ENCODE measurements at regions not wholly inside any gene's neighbourhood (a gene's known extent, or its start where the extent isn't known, plus 50 kb on each side); places are given as distances from the start of the nearest gene placed in this dataset.

DNA sequence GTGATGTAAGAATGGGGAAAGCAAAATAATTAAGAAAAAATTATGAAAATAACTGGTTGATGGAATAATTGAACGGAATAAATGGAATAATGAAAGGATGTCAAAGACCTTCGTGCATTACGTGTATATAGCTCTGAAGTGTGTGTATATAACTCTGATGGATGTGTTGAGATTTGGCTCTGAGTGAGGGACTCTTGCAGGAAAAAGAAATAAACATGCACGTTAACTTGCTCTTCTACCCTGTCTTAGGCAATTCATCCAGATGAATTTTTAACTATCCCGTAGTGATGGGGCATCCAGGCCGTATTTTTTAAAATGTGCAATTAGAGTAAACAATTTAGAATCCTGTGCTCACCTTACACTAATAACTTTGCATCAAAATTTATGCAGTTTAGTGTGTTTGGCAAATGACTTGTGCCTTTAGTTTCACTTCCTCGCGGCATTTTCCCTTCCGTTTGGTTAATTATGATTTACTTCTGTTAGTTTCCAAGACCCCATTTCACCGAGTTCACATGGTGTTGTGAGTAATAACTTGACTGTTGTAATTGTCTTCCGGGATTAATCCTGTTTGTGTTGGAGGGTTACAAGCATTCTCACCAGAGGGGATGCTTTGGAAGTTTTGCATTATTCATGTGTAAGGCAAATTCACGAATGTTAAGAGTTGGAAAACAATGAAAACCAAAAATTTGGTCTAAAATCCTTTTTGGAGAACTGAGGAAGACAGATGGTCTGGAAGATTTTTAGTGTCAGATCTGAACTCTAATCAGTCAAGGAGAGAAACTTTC lies 256.5 kb upstream of the FAT1 start:
- DNase-seq, result no peak
- Histone ChIP-seq H3K27me3 (ENCODE audit: insufficient read depth in 3 of 3, low read length in 2 of 3) (no peaks in the 10 kb centered on the region), H3K4me3 (no peak overlapping the region), H3K27ac (no peak overlapping the region), H3K9me3 (no peaks in the 10 kb centered on the region), H3K4me1 (no peaks in the 10 kb centered on the region), H3K36me3 (ENCODE audit: insufficient read depth in 1 of 2, low read depth in 1 of 2) (no peaks in the 10 kb centered on the region)
- no peak for TF ChIP-seq CTCF (IDR thresholded peaks at IDR 0.05)
- intact Hi-C loops (cut with DNase I), result no loop called here
- ATAC-seq, result no peak
- 59 to 63% (median 61%) methylated on average over 12 of the region's 12 CpGs for WGBS, 3 donors

DNA sequence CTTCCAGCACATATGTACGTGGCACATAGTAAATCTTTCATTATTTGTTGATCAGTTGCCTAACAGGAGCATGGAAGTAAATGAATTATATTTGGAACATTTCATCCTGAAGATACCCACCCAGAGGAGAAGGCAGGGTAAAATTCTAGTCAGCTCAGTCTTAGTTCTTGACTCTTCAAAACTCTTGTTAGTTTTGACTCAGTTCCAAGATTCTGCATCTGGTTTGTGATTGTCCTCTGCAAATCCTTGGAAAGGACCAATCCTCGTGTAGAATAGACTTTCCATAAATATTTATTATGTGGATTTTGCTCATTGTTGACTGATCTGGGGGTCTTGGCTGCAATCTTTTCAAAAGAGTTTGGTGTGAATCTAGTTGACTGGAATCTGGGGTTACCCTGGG lies 257.5 kb upstream of the FAT1 start:
- Histone ChIP-seq H3K9me3 (no peaks in the 10 kb centered on the region), H3K27me3 (ENCODE audit: insufficient read depth in 3 of 3, low read length in 2 of 3) (no peaks in the 10 kb centered on the region), H3K36me3 (ENCODE audit: insufficient read depth in 1 of 2, low read depth in 1 of 2) (no peaks in the 10 kb centered on the region), H3K27ac (no peak overlapping the region), H3K4me1 (no peaks in the 10 kb centered on the region), H3K4me3 (no peak overlapping the region)
- TF ChIP-seq CTCF (IDR thresholded peaks at IDR 0.05), result no peak
- no peak for DNase-seq
- WGBS, 3 donors, result 42 to 48% (median 44%) methylated on average over 2 of the region's 2 CpGs
- no peak for ATAC-seq
- intact Hi-C loops (cut with DNase I), result no loop called here

GRCh38 chr4:186982160-186982559 lies 258.5 kb upstream of the FAT1 start:
- 89 to 92% (median 89%) methylated on average over 7 of the region's 7 CpGs for WGBS, 3 donors
- intact Hi-C loops (cut with DNase I), result no loop called here
- no peak for DNase-seq

DNA sequence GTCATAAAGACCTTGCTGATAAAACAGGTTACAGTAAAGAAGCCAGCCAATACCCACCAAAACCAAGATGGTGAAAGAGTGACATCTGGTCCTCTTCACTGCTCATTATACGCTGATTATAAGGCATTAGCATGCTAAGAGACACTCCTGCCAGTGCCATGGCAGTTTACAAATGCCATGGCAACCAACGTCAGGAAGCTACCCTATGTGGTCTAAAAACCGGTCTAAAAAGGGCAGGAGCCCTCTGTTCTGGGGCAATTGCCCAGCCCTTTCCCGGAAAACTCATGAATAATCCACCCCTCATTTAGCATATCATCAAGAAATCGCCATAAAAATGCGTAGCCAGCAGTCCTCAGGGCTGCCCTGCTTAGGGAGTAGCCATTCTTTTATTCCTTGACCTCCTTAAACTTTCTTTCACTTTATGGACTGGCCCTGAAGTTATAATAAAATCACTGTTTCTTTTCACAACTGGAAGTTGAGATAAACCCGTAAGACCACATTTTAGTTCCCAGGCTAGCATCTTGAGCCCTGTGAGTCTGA lies 260.5 kb upstream of the FAT1 start:
- H3K27me3 ChIP-seq (ENCODE audit: insufficient read depth in 3 of 3, low read length in 2 of 3), result no peaks in the 10 kb centered on the region
- intact Hi-C loops (cut with DNase I), result no loop called here
- no peaks in the 10 kb centered on the region for H3K9me3 ChIP-seq
- H3K4me3 ChIP-seq, result no peak overlapping the region
- TF ChIP-seq CTCF (IDR thresholded peaks at IDR 0.05), result no peak
- H3K4me1 ChIP-seq, result no peaks in the 10 kb centered on the region
- no peak for ATAC-seq
- no peaks in the 10 kb centered on the region for H3K36me3 ChIP-seq (ENCODE audit: insufficient read depth in 1 of 2, low read depth in 1 of 2)
- no peak overlapping the region for H3K27ac ChIP-seq
- 72 to 84% (median 80%) methylated on average over 7 of the region's 7 CpGs for WGBS, 3 donors
- no peak for DNase-seq

More at GRCh38 chr4:186982160-186982559, 258.5 kb upstream of the FAT1 start:
- TF ChIP-seq CTCF (IDR thresholded peaks at IDR 0.05), result no peak
- Histone ChIP-seq H3K27me3 (ENCODE audit: insufficient read depth in 3 of 3, low read length in 2 of 3) (no peaks in the 10 kb centered on the region), H3K27ac (no peak overlapping the region), H3K9me3 (no peaks in the 10 kb centered on the region), H3K4me3 (no peak overlapping the region), H3K4me1 (no peaks in the 10 kb centered on the region), H3K36me3 (ENCODE audit: insufficient read depth in 1 of 2, low read depth in 1 of 2) (no peaks in the 10 kb centered on the region)
- no peak for ATAC-seq

All from psoas muscle (tissue), 7 donors.